ENCODE measurements at regions not wholly inside any gene's neighbourhood (a gene's known extent, or its start where the extent isn't known, plus 50 kb on each side); places are given as distances from the start of the nearest gene placed in this dataset.

- H3K36me3 ChIP-seq (ENCODE audit: control insufficient read depth in 3 of 3, insufficient read depth in 3 of 3, low read length in 3 of 3), result no peaks in the 10 kb centered on the region
- no peak overlapping the region for H3K4me3 ChIP-seq (ENCODE audit: low read length in 3 of 3)
- no peak overlapping the region for H3K27ac ChIP-seq (ENCODE audit: low read depth, low read length)
- H3K27me3 ChIP-seq (ENCODE audit: control insufficient read depth in 3 of 3, insufficient read depth in 3 of 3, low read length in 3 of 3), result no peaks in the 10 kb centered on the region
- no peaks in the 10 kb centered on the region for H3K4me1 ChIP-seq (ENCODE audit: control insufficient read depth in 3 of 3, insufficient read depth in 3 of 3, low read length in 3 of 3)
- no peaks in the 10 kb centered on the region for H3K9me3 ChIP-seq (ENCODE audit: control insufficient read depth in 3 of 3, low read length in 3 of 3)
- H3K9ac ChIP-seq (ENCODE audit: low read depth in 1 of 3, low read length in 3 of 3), result no peak overlapping the region
These were observed 103.3 kb upstream of the VRK2 start for GRCh38 chr2:57943315-57943714.

GRCh38 chr2:57947398-57947797 is 99.2 kb upstream of the VRK2 start:
- Histone ChIP-seq H3K4me3 (ENCODE audit: low read length in 3 of 3) (no peak overlapping the region), H3K27me3 (ENCODE audit: control insufficient read depth in 3 of 3, insufficient read depth in 3 of 3, low read length in 3 of 3) (no peaks in the 10 kb centered on the region), H3K4me1 (ENCODE audit: control insufficient read depth in 3 of 3, insufficient read depth in 3 of 3, low read length in 3 of 3) (no peaks in the 10 kb centered on the region), H3K9me3 (ENCODE audit: control insufficient read depth in 3 of 3, low read length in 3 of 3) (no peaks in the 10 kb centered on the region), H3K9ac (ENCODE audit: low read depth in 1 of 3, low read length in 3 of 3) (no peak overlapping the region), H3K27ac (ENCODE audit: low read depth, low read length) (no peak overlapping the region), H3K36me3 (ENCODE audit: control insufficient read depth in 3 of 3, insufficient read depth in 3 of 3, low read length in 3 of 3) (no peaks in the 10 kb centered on the region)

- no peak overlapping the region for H3K9ac ChIP-seq (ENCODE audit: low read depth in 1 of 3, low read length in 3 of 3)
- no peaks in the 10 kb centered on the region for H3K36me3 ChIP-seq (ENCODE audit: control insufficient read depth in 3 of 3, insufficient read depth in 3 of 3, low read length in 3 of 3)
- H3K27me3 ChIP-seq (ENCODE audit: control insufficient read depth in 3 of 3, insufficient read depth in 3 of 3, low read length in 3 of 3), result no peaks in the 10 kb centered on the region
- no peak overlapping the region for H3K4me3 ChIP-seq (ENCODE audit: low read length in 3 of 3)
- no peaks in the 10 kb centered on the region for H3K9me3 ChIP-seq (ENCODE audit: control insufficient read depth in 3 of 3, low read length in 3 of 3)
- no peak overlapping the region for H3K27ac ChIP-seq (ENCODE audit: low read depth, low read length)
- H3K4me1 ChIP-seq (ENCODE audit: control insufficient read depth in 3 of 3, insufficient read depth in 3 of 3, low read length in 3 of 3), result no peaks in the 10 kb centered on the region
These were observed 92.6 kb upstream of the VRK2 start for GRCh38 chr2:57954020-57954419.

GRCh38 chr2:57957238-57957637 is 89.4 kb upstream of the VRK2 start:
- Histone ChIP-seq H3K36me3 (ENCODE audit: control insufficient read depth in 3 of 3, insufficient read depth in 3 of 3, low read length in 3 of 3) (no peaks in the 10 kb centered on the region), H3K9me3 (ENCODE audit: control insufficient read depth in 3 of 3, low read length in 3 of 3) (no peaks in the 10 kb centered on the region), H3K27me3 (ENCODE audit: control insufficient read depth in 3 of 3, insufficient read depth in 3 of 3, low read length in 3 of 3) (no peaks in the 10 kb centered on the region), H3K4me3 (ENCODE audit: low read length in 3 of 3) (no peak overlapping the region), H3K27ac (ENCODE audit: low read depth, low read length) (no peak overlapping the region), H3K9ac (ENCODE audit: low read depth in 1 of 3, low read length in 3 of 3) (no peak overlapping the region), H3K4me1 (ENCODE audit: control insufficient read depth in 3 of 3, insufficient read depth in 3 of 3, low read length in 3 of 3) (no peaks in the 10 kb centered on the region)

GRCh38 chr2:57959390-57959789 is 87.2 kb upstream of the VRK2 start:
- Histone ChIP-seq H3K27ac (ENCODE audit: low read depth, low read length) (no peak overlapping the region), H3K36me3 (ENCODE audit: control insufficient read depth in 3 of 3, insufficient read depth in 3 of 3, low read length in 3 of 3) (no peaks in the 10 kb centered on the region), H3K9me3 (ENCODE audit: control insufficient read depth in 3 of 3, low read length in 3 of 3) (no peaks in the 10 kb centered on the region), H3K9ac (ENCODE audit: low read depth in 1 of 3, low read length in 3 of 3) (no peak overlapping the region), H3K4me1 (ENCODE audit: control insufficient read depth in 3 of 3, insufficient read depth in 3 of 3, low read length in 3 of 3) (no peaks in the 10 kb centered on the region), H3K27me3 (ENCODE audit: control insufficient read depth in 3 of 3, insufficient read depth in 3 of 3, low read length in 3 of 3) (no peaks in the 10 kb centered on the region), H3K4me3 (ENCODE audit: low read length in 3 of 3) (no peak overlapping the region)

GRCh38 chr2:57962861-57963260 is 83.7 kb upstream of the VRK2 start:
- no peaks in the 10 kb centered on the region for H3K27me3 ChIP-seq (ENCODE audit: control insufficient read depth in 3 of 3, insufficient read depth in 3 of 3, low read length in 3 of 3)
- no peaks in the 10 kb centered on the region for H3K4me1 ChIP-seq (ENCODE audit: control insufficient read depth in 3 of 3, insufficient read depth in 3 of 3, low read length in 3 of 3)

GRCh38 chr2:57965219-57965618 is 81.4 kb upstream of the VRK2 start:
- no peak overlapping the region for H3K4me3 ChIP-seq (ENCODE audit: low read length in 3 of 3)
- no peak overlapping the region for H3K9ac ChIP-seq (ENCODE audit: low read depth in 1 of 3, low read length in 3 of 3)
- no peaks in the 10 kb centered on the region for H3K36me3 ChIP-seq (ENCODE audit: control insufficient read depth in 3 of 3, insufficient read depth in 3 of 3, low read length in 3 of 3)
- H3K4me1 ChIP-seq (ENCODE audit: control insufficient read depth in 3 of 3, insufficient read depth in 3 of 3, low read length in 3 of 3), result no peaks in the 10 kb centered on the region
- no peaks in the 10 kb centered on the region for H3K27me3 ChIP-seq (ENCODE audit: control insufficient read depth in 3 of 3, insufficient read depth in 3 of 3, low read length in 3 of 3)
- no peak overlapping the region for H3K27ac ChIP-seq (ENCODE audit: low read depth, low read length)
- H3K9me3 ChIP-seq (ENCODE audit: control insufficient read depth in 3 of 3, low read length in 3 of 3), result no peaks in the 10 kb centered on the region

More at GRCh38 chr2:57962861-57963260, 83.7 kb upstream of the VRK2 start:
- H3K9me3 ChIP-seq (ENCODE audit: control insufficient read depth in 3 of 3, low read length in 3 of 3), result no peaks in the 10 kb centered on the region
- H3K9ac ChIP-seq (ENCODE audit: low read depth in 1 of 3, low read length in 3 of 3), result no peak overlapping the region
- H3K36me3 ChIP-seq (ENCODE audit: control insufficient read depth in 3 of 3, insufficient read depth in 3 of 3, low read length in 3 of 3), result no peaks in the 10 kb centered on the region
- no peak overlapping the region for H3K4me3 ChIP-seq (ENCODE audit: low read length in 3 of 3)
- H3K27ac ChIP-seq (ENCODE audit: low read depth, low read length), result no peak overlapping the region

GRCh38 chr2:57965961-57966360 is 80.6 kb upstream of the VRK2 start:
- Histone ChIP-seq H3K36me3 (ENCODE audit: control insufficient read depth in 3 of 3, insufficient read depth in 3 of 3, low read length in 3 of 3) (no peaks in the 10 kb centered on the region), H3K9ac (ENCODE audit: low read depth in 1 of 3, low read length in 3 of 3) (no peak overlapping the region), H3K4me1 (ENCODE audit: control insufficient read depth in 3 of 3, insufficient read depth in 3 of 3, low read length in 3 of 3) (no peaks in the 10 kb centered on the region), H3K9me3 (ENCODE audit: control insufficient read depth in 3 of 3, low read length in 3 of 3) (no peaks in the 10 kb centered on the region), H3K27me3 (ENCODE audit: control insufficient read depth in 3 of 3, insufficient read depth in 3 of 3, low read length in 3 of 3) (no peaks in the 10 kb centered on the region), H3K4me3 (ENCODE audit: low read length in 3 of 3) (no peak overlapping the region), H3K27ac (ENCODE audit: low read depth, low read length) (no peak overlapping the region)

- Histone ChIP-seq H3K9me3 (ENCODE audit: control insufficient read depth in 3 of 3, low read length in 3 of 3) (no peaks in the 10 kb centered on the region), H3K27me3 (ENCODE audit: control insufficient read depth in 3 of 3, insufficient read depth in 3 of 3, low read length in 3 of 3) (no peaks in the 10 kb centered on the region), H3K4me3 (ENCODE audit: low read length in 3 of 3) (no peak overlapping the region), H3K27ac (ENCODE audit: low read depth, low read length) (no peak overlapping the region), H3K4me1 (ENCODE audit: control insufficient read depth in 3 of 3, insufficient read depth in 3 of 3, low read length in 3 of 3) (no peaks in the 10 kb centered on the region), H3K36me3 (ENCODE audit: control insufficient read depth in 3 of 3, insufficient read depth in 3 of 3, low read length in 3 of 3) (no peaks in the 10 kb centered on the region), H3K9ac (ENCODE audit: low read depth in 1 of 3, low read length in 3 of 3) (no peak overlapping the region)
These were observed 72.9 kb upstream of the VRK2 start for GRCh38 chr2:57973621-57974186.

GRCh38 chr2:57979158-57979557 is 67.4 kb upstream of the VRK2 start:
- H3K9me3 ChIP-seq (ENCODE audit: control insufficient read depth in 3 of 3, low read length in 3 of 3), result no peaks in the 10 kb centered on the region
- H3K4me3 ChIP-seq (ENCODE audit: low read length in 3 of 3), result no peak overlapping the region
- H3K9ac ChIP-seq (ENCODE audit: low read depth in 1 of 3, low read length in 3 of 3), result no peak overlapping the region
- H3K36me3 ChIP-seq (ENCODE audit: control insufficient read depth in 3 of 3, insufficient read depth in 3 of 3, low read length in 3 of 3), result no peaks in the 10 kb centered on the region
- H3K4me1 ChIP-seq (ENCODE audit: control insufficient read depth in 3 of 3, insufficient read depth in 3 of 3, low read length in 3 of 3), result no peaks in the 10 kb centered on the region
- no peak overlapping the region for H3K27ac ChIP-seq (ENCODE audit: low read depth, low read length)
- no peaks in the 10 kb centered on the region for H3K27me3 ChIP-seq (ENCODE audit: control insufficient read depth in 3 of 3, insufficient read depth in 3 of 3, low read length in 3 of 3)
